CMK (cell line): ENCODE measurements at regions not wholly inside any gene's neighbourhood (a gene's known extent, or its start where the extent isn't known, plus 50 kb on each side); places are given as distances from the start of the nearest gene placed in this dataset.

ENCODE experiments used
- DNase-seq: peaks from one replicate; pipeline ENCODE4 v3.0.0-alpha.2; 2010; ENCODE audit warnings: low read depth

DNA sequence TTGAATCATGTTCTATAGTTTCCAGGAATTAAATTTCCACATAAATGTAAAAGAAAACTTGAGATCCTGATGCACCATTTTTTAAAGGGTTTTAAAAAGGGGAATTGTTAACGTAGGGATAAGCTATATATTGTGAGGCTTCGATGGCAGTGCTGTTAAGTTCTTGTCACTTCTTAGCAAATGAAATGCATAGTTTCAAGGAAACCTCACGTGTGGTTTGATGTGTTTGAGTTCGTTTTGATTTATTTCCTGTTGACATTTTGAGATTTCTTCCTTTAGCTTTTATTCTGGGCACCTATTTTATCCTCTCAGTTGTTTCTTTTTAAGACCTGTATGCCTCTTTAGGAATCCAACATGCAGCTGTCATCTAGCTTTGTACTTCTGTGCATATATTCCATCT, 301.0 kb downstream of the DOCK8 start:
- DNase-seq: no peak

DNA sequence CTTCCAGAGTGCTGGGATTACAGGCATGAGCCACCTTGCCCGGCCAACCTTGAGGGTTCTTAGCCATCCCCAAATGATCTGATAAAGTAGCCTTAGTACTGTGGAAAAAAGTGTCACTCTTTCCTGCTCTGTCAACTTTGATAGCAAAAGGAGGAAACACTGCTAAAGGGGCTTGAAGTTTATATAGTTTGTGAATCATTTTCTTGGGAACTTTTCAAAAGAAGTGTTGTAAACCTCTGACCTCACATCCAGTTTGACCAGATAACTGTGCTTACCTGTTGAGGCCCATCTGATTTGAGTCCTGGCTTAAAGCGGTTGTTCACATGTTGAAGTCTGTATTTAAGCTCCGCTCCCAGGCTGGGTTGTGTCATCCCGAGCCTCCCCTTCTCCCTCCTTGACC, 303.3 kb downstream of the DOCK8 start:
- DNase-seq: no peak

DNA sequence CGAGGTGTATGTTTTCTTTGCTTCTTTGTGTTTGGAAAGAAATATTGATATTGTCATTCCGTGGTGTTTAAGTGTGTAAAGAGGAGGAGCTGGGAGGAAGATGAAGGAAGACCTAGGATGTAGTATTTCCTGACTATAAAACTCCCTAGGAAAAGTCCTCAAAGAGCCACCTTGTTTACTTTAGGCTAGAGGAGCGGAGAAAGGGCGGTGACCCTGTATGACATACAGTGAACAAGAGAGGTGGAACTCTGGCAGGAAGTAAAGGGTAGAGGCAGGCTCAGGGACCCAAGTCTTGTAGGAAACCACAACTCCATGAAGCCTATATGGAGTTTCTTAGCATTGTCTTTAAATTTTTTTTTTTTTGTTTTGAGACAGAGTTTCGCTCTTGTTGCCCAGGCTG, 303.9 kb downstream of the DOCK8 start:
- DNase-seq: no peak

DNA sequence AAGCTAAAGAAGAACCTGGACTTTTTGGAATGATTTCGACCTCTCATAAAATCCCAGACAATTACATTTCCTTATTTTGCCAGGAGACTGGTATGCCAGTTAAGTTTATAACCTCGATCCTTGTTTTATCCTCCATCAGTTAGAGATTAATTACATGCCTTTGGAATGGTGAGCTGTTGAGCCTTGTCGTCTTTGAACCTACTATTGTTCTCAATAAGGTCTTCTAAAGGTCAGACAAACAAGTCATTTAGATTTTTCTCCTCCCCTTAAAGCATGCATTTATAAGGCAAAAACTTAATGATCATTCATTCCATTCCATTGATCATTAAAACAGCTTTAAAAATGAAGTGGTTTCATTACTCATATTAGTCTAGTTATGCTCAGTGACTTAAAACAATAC, 304.9 kb downstream of the DOCK8 start:
- no peak for DNase-seq

DNA sequence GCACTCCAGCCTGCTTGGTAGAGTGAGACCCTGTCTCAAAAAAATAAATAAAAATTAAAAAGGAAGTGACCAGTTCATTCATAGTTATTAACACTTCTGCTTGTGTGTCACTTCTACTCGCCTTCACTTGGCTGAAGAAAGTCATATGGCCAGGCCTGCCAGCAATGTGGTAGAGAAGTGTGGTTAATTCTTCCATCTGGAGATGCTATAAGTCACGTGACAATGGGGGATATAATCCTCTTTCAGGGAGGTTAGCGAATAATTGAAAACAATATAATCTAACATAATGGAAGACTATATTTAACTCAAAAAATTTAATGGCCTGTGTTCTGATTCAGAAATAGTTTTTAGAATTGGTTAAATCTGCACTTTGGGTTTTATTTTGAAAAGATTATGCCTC, 305.6 kb downstream of the DOCK8 start:
- no peak for DNase-seq

DNA sequence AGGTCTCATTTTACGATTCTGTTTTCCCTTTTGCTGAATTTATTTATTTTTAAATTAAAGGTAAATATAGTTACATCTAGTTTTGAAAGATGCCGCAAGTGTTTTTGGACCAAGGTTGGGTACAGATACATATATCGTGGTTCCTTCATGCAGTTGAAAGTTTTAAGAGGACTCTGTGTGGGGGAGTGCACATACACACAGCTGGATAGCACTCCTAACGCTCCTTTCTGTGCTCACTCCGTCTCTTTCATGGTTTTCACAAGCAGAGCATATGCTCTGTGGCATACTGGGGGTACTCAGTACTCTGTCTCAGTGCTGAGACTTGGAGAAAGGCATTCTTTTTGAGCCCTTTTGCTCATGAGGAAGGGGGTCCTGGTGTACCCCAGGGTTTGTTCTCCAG, 307.5 kb downstream of the DOCK8 start:
- no peak for DNase-seq

DNA sequence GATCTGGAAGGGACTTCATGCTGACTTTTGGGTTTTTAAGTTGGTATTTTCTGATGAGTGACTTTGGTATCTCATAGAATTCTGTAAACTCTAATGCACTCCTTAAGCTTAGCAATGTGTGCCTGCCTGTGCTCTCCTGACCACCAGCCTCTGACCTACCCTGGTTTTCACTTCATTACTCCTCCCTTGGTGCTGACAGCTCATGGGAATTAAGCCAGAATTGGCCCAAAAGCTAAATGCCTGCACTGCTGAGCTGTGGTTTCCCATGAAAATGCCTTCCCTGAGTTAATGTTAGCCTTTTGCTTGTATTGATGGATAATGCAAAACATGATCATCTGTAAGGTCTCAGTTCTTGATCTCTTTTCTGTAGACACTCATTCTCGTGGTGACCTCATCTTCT, 308.0 kb downstream of the DOCK8 start:
- no peak for DNase-seq

DNA sequence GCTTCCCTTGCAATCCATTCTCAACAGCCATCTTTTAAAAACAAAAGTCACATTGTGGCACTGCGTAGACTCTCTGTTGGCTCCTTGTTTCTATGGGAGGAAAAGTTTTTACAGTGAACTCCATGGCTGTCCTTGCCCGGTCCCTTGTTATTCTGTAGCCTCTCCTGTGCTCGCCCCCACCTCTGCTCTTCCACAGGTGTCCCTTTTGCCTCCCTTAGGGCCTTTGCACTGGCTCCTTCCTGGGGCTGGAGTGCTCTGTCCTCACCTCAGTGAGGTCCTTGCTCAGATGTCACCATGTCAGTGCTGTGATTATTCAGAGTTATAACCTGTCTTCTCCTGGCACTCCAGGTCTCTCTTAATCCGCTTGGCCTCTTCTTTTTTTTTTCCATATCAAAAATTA, 308.8 kb downstream of the DOCK8 start:
- DNase-seq: no peak

DNA sequence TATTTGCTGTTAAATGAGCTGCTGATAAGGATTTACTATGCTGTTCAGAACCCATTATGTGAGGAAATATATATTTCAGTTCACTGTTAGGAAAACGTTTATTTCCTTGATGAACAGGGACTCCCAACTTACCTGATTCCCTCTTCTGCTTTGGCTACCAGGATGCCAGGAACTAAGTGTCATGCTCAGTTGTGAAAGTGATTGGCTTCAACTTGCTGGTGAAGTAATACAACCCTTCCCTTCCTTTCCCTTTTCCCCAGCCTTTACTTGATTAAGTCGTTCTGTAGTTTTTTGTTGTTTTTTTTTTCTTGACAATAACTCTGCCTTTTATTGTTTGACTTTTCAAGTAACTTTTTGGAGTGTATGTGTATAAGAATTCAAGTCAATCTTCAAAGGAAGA, 309.3 kb downstream of the DOCK8 start:
- no peak for DNase-seq

DNA sequence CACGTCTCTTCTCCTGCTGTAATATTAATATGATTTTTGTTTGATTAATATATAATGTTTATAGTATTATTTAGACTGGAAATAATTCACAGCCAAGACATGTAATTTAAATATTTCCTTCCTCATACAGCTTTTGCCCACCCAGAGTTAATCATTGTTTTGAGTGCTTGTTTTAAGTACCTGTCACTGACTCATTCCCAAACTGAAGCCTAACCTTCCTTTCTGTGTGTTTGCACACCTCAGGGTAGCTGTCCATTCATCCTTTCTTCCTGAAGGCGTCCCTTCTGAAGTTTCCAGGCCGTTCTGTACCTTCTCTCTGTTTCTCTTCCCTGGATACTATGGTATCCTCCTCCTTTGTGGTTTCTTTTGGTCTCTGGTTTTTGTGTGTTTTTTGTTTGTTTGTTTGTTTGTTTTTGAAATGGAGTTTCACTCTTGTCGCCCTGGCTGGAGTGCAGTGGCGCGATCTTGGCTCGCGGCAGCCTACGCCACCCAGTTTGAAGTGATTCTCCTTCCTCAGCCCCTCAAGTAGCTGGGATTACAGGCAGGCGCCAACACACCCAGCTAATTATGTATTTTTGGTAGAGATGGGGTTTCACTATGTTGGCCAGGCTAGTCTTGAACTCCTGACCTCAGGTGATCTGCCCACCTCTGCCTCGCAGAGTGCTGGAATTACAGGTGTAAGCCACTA, 312.4 kb downstream of the DOCK8 start:
- no peak for DNase-seq

DNA sequence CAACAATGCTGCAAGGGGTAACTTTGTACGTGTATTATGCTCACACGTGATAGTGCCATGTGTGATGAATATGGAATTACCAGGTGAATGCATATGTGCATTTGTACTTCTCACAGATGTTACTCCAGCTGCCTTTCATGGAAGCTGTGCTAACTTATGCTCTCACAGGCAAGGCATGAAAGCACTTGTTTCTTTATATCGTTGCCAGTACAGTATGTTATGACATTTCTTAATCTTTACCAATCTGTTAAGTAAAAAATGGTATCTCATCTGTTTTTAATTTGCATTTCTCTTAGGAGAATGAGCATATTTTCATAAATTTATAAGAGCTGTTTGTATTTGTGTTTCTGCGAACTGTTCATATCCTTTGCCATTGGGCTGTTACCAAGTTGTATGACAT, 311.8 kb upstream of the DMRT1 start:
- DNase-seq: no peak

DNA sequence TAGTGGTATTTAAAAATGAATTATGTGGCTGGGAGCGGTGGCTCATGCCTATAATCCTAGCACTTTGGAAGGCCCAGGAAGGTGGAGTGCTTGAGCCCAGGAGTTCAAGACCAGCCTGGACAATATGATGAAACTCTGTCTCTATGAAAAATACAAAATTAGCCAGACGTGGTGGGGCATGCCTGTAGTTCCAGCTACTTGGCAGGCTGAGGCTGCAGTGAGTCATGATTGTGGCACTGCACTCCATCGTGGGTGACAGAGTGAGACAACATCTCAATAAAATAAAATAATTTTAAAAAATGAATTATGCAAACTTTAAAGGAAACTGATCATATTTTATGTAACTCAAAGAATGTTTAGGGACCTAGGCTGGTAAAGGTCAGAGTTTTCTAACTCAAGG, 310.8 kb upstream of the DMRT1 start:
- no peak for DNase-seq

DNA sequence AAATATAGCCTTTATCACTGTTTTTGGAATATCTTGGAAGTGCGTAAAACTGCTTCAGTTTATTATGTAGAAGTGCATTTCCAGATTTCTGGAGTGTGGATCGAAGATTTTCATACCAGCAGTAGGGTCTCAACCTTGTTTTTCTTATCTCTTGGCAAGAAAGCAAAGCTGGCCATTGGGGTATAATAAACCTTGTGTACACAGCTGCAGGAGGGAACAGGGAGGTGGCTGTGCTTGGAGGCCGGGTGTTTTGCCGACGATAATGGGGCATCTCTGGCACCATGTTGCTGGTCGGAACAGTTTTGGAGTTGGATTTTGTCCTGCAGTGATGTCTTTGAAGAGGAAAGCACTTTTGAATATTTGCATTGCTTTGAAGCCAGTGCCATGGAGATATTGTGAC, 308.8 kb upstream of the DMRT1 start:
- no peak for DNase-seq

DNA sequence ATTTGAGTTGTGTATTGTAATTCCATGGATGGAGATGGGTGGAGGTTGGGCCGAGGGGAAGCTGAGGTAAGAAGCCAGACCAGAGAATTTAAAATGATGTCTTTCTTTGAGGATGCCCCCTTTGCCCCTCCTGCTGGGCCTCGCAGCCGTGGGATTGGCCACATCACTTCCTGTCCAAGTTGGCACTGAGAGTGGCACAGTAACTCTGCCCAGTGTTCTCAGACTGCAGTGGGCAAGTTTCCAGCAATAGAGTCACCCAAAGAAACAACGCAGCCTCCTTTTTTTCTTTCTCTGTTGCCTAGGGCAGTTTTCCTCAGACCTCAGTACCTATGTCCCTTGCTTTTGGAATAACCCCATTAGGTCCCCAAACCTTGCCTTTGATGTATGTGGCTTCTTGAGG, 306.6 kb upstream of the DMRT1 start:
- DNase-seq: no peak

DNA sequence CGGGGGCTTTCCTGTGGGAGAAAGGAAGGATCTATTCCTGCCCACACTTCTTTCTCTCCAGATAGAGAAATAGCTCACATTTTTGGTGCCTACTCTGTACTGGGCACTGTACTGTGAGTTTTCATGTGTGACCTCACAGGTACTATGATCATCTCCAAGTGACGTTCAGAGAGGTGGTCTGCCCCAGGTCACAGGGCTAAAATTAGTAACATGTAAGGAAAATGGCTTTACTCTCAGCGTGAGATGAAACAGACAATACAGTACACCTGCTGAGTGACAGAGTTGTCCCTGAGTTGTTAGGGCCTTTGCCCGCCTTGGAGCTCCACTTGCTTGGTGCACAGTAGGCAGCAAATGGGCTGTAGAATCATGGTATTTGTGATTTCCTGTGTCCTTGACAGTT, 306.1 kb upstream of the DMRT1 start:
- no peak for DNase-seq

DNA sequence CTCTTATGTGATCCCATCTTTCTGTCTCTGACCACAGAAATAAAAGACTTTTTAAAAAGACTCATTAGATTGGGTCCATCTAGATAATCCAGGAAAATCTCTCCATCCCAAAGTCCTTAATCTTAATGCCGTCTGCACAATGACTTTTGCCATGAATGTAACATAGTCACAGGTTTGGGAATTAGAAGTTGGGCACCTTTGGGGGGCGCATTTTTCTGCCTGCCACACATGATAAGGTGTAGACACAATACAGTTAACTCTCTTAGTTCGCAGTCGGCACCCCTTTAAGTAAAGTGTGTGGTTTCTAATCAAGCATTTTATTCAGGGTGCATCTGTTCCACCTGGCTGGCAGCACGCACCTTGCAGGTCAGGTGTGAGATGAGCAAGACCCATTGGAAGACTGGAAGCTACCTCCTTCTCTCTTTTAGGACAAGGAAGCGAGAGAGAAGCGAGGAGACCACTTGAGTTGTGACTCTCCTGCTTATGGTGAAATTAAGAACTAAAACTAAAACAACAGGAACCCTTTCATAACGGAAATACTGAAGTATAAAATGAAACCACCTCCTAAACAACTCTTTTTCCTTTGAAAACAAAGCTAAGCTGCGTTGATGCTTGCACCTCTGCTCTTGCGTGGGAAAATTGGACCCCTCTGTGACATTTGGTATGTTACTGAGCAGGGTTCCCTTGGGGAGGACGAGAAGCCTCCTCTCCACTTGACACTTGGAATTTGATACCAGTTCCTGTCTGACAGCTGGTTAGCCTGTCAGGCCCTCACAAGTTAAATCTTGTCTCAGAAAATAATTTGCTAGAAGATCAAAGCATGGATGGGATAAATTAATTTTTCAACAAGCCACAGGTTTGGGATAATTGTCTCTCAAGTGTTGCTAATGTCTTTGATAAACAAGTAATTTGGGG, 304.6 kb upstream of the DMRT1 start:
- no peak for DNase-seq

DNA sequence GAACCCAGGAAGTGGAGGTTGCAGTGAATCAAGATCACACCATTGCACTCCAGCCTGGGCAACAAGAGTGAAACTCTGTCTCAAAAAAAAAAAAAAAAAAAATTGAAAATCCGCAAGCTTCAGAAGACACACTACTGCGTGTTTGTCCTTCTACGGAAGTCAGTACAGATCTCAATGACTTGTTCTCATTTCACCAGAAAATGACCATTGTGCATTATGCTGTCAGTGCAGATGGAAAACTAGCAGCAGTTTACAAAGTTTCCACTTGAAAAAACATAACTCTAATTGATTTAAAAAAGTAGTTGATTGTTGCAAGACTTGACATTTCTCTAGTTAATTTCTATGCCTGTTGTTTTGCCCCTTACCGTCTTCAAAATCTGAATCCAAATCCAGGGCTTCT, 298.0 kb upstream of the DMRT1 start:
- DNase-seq: no peak

DNA sequence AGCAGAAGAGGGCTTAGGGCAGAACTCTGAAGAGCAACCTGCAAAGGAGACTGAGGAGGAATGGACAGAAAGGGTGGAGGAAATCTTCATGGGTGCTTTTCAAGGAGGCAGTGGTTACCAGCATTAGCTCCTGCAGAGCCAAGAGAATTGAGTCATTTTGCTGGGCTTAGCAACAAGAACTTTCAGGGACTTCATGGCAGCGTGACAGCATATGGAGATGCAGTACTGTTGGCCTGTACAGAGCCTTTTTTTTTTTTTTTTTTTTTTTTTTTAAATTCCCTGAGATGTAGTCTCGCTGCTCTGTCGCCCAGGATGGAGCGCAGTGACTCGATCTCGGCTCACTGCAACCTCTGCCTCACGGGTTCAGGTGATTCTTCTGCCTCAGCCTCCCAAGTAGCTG, 296.0 kb upstream of the DMRT1 start:
- no peak for DNase-seq

DNA sequence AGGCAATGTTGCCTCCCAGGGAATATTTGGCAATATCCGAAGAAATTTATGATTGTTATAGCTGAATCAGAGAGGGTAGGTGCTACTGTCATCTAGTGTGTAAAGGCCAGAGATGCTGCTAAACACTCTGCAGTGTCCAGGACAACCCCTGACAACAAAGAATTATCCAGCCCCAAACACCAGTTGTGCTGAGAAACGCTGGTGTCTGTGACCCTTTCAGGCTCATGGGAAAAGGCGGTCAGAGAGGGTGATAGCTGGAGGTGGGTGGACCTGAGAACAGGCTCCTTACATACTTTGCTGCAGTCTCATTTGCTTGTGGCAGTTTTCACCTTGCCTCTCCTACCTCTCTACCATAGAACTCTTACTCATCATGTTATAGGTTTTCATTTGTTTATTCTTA, 295.3 kb upstream of the DMRT1 start:
- no peak for DNase-seq

DNA sequence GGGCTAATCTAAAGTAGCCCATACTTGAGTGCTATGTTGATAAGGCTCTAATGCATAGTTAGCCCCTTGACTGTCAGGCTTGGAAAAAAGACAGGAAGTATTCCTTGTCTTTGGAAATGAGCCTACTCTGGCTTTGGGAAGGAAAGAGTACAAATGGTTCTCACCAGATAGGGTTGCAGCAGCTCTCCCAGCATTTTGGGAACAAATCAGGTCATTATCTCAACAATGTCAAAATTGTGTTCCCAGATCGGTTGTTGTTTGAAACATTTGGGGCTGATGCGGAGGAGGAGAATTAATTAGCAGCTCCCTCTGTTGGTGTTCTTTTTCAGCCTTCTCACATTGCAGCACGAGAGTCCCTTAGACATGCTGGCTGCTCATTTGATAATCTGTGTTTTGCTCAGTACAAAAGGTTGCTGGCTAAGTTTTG, 294.7 kb upstream of the DMRT1 start:
- no peak for DNase-seq

DNA sequence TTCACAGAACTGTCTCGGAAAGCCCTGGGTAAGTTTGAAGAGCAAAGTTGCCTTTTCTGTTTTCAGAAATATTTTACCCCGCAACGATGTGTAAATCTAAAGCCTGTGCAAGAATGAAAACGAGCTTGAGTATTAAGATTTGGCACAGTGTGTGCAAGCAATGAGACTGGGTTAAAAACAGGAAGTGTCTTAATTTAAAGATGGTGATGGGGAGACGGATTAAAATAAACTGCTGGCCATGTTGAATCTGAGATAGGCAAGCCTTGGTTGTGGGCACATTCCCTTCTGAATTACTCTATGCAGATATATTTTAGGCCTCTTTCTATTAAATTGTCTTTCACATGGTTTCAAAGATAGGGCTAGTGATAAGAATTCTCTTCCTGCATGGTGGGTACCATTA, 294.2 kb upstream of the DMRT1 start:
- DNase-seq: peak; percentile 17

DNA sequence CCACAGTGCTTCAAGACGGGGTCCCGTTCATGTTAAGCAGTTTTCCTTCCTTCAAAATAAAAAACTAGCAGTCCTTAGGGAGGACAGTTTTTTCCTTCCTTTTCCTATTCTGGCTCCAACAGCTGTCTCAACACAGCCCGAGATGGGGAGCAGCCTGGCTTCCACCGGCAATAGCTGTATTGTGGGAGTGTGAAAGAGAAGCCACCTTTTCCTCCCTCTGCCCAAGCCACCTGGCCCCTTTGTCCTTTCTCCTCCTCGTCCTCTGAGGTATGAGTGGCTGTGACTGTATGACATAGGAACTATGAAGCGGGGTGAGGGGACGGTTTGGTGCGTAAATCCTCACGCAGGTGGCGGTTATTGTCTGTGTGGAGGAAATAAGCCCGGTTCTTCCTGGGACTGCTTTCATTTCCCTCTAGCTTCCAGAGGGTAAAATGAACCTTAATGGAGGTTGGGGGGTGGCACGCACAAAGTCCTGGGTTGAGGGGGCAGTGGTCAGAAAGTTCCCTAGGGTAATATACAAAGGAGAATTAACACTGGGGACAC, 292.0 kb upstream of the DMRT1 start:
- no peak for DNase-seq

DNA sequence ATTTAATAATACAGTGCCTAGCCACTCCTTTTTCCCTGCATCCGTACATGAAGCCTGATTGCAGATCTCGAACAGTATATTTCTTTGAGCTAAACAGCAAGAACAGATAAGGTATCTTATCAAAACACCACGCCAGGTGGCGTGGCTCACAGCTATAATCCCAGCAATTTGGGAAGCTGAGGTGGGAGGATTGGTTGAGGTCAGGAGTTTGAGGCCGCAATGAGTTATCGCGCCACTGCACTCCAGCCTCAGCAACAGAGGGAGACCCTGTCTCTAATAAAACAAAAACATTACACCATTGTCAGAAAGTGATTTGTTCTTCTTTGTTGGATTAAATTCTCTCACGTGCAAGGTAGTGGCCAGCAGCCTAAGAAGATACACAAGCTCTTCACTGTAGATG, 291.2 kb upstream of the DMRT1 start:
- DNase-seq: no peak
